ENCODE measurements at regions not wholly inside any gene's neighbourhood (a gene's known extent, or its start where the extent isn't known, plus 50 kb on each side); places are given as distances from the start of the nearest gene placed in this dataset.
A peak's percentile ranks its signal among the peaks of the same experiment; 100 is the strongest.
"Not testable (repeated sequence)": the region's sequence is repeated elsewhere in the genome, so short reads cannot be mapped to it uniquely, and the experiment has no call there.

DNA sequence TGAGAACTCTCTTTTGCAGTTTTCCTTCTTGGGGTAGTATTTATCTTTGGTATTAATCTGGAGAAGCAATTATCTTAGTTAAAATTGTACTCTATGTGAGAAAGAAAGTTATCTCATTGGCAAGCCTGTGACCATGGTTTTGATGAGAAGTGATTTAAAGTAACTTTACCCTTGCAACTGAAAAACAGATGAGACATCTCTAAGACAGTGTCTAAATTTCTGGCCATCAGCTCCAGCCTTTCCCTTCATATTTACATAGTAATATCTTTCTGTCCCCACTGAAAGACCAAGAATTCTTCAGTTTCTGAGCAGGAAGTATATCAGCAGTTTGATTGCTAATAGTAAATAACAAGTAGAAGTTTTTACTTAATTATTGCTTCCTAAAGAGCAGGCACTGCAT lies 386.1 kb upstream of the SYNCRIP start:
- no peak for DNase-seq

DNA sequence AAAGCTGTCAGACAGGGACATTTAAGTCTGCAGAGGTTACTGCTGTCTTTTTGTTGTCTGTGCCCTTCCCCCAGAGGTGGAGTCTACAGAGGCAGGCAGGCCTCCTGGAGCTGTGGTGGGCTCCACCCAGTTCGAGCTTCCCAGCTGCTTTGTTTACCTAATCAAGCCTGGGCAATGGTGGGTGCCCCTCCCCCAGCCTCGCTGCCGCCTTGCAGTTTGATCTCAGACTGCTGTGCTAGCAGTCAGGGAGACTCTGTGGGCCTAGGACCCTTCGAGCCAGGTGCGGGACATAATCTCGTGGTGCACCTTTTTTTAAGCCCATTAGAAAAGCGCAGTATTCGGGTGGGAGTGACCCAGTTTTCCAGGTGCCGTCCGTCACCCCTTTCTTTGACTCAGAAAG lies 384.2 kb upstream of the SYNCRIP start:
- not testable (repeated sequence) for DNase-seq

DNA sequence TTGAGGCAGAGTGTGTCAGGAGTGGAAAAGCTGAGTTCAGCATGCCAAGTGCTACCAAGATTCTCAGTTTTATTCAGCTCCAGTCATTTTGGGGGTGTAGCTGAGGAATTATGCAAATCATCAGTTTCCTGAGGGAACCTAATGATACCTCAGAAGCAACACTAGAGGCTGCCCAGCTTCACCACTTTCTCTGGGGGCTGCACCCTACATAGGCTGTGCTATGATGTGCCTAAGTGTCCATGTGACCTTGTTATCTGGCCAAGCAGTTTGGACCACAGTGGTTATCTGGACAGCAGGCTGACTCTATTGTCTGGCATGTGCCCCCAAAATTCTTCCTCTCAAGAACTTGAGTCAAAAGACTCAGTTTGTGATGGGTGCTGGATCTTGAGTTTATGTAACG lies 374.6 kb upstream of the SYNCRIP start:
- no peak for DNase-seq

DNA sequence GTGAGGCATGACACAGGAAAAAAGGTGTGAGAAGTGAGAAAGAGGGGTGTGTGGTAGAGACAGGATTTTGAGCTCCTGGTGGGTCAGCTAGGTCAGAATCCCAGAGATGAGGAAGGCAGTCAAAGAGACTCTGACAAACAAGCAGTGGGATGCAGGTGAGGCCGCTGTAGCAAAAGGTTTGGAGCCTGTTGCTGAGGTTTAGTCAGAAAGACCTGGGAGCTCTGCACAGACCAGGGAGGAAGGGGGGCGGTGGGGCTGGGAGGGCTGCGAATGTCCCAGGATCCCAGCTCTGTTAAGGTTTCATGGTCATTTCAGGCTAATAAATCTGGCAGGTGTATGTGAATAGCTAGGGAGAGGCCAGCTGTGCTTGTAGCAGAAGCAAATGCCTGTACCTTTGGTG lies 373.9 kb upstream of the SYNCRIP start:
- no peak for DNase-seq

DNA sequence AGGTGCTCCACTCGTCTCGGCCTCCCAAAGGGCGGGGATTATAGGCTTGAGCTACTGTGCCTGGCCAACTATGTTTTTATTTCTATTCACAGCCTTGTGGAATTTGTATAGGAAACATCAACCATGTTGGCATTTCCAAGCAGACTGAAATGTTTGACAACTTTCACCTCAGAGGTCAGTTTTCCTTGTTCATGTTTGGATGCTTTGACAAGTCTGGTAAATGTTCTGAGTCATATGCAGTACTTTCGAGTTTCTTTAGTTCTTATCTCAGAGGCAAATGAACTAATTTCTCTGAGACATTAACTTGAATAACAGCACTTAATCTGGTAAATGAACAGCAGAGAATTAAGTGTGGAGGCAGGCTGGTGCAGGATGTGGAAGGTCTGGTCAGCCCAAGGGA lies 373.4 kb upstream of the SYNCRIP start:
- DNase-seq: no peak

DNA sequence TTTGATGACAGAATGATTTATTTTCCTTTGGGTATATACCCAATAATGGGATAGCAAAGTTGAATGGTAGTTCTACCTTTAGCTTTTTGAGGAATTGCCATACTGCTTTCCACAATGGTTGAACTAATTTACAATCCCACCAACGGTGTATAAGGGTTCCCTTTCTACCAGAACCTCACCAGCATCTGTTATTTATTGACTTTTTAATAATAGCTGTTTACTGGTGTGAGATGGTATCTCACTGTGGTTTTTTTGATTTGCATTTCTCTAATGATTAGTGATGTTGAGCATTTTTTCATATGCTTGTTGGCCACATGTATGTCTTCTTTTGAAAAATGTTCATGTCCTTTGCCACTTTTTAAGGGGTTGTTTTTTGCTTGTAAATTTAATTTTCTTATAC lies 370.3 kb upstream of the SYNCRIP start:
- not testable (repeated sequence) for DNase-seq

DNA sequence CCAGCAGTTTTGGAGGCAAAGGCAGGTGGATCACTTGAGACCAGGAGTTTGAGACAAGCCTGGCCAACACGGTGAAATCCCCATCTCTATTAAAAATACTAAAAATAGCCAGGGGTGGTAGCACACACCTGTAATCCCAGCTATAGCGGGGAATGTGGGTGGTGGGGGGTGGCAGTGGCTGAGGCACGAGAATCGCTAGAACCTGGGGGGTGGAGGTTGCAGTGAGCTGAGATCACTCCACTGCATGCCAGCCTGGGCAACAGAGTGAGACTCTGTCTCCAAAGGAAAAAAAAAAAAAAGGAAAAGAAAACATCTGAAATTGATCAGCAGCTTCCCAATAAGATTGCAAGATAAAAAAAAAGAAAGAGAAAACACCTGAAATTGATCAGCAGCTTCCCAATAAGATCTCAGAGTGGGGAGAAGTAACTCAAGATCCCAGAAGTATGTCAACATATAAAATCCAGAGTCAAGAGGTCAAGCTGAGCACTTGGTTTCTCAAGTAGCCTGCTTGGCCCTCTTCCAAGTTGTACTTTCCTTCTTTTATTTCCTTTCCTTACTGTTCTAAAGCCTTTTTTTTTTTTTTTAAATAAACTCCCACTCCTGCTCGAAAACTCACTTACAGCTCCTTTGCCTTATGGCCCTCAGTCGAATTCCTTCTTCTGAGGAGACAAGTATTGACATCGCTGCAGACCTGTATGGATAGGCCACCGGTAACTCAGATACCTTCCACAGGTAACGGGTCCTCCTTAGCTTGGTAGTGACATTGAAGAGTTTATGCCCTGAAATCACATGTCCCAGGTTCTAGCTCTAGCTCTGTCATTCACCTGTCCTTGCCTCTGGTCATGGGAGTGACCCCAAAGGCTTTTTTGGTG lies 368.5 kb upstream of the SYNCRIP start:
- DNase-seq: no peak

DNA sequence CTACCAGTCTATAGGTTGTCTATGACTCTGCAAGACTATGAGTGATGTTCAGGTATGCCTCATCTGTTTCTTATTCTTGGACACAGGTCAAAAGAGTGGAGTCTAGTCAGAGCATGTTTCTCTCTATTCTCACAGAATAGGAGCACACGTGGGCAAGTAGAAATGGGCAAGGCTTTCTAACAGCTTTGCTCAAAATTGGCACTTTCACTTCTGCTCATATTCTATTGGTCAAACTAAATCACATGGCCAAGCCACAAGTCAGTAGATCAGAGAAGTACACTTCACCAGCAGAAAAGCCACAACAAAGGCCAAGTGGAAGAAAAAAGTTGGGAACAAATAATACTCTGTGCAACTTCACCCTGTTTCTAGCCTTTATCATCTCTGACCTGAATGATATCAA lies 354.5 kb upstream of the SYNCRIP start:
- no peak for DNase-seq

DNA sequence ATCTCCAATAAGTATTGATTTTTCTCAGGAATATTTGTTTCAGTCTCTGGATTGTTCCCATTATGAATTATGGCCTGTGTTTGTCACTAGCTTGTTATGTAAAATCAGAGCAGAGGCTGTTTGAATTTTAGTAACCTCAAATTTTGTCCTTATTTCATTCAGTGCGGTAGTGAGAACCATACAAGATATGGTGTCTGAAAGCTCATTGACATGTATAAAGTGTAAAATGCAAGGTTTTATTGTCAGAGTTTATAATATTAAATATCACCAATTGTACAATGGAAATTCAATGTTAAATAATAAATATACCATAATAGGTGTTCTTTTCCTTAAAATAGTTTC lies 353.3 kb upstream of the SYNCRIP start:
- no peak for DNase-seq

DNA sequence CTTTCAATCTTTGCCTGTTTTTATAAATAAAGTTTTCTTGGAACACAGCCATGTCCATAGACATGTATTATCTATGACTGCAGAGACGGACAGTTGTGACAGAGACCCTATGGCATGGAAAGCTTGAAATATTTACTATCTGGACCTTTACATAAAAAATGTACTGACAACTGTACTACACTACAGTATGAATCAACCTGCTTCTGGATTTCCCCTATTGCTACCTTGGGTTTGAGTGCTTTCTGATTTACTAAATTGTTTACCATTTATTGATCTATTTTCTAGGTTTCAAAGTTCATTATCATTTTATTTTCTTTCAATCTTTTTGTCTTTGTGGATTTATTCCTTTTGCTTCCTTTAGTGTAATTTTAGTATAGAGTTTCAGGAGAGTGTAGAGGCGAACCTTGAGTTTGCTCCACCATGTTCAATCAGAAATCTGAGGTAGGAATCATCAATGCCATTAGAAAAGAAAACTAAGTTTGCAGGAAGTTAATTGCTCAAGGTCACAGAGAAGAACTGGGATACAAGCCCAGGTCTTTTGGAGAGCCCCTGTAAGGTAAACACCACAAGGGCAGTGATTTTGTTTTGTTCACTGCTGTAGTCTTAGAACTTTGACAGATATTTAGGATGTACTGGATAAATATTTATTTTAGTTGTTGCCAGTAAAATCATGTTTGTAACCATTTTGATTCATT lies 352.8 kb upstream of the SYNCRIP start:
- DNase-seq: no peak

DNA sequence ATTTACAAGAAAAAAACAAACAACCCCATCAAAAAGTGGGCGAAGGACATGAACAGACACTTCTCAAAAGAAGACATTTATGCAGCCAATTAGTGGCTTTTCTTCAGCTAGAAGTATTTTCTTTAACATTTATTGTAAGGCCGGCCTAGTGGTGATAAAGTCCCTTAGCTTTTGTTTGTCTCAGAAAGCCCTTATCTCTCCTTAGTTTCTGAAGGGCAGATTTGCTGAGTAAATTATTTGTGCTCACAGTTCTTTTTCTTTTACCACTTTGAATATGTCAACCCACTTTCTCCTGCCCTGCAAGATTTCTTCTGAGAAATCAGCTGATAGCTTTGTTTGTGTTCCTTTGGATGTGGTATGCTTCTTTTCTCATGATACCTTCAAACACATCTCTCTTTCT lies 344.0 kb upstream of the SYNCRIP start:
- DNase-seq: no peak

DNA sequence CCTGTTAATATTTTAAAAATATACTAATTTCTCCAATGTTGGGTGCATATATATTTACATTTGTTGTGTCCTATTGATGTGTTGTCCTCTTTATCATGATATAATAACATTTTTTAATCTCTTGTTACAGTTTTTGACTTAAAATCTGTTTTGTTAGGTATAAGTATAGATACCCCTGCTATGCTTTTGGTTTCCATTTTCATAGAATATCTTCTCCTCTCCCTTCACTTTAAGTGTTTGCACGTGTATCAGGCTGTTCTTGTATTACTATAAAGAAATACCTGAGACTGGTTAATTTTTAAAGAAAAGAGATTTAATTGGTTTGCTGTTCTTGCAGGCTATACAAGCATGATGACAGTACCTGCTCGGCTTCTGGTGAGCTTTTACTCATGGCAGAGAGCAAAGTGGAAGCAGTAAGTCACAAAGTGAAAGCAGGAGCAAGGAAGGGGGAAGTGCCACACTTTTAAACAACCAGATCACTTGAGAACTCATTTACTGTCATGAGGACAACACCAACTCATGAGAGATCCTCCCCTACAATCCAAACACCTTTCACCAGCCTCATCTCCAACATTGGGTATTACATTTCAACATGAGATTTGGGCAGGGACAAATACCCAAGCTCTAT lies 340.5 kb upstream of the SYNCRIP start:
- DNase-seq: no peak

DNA sequence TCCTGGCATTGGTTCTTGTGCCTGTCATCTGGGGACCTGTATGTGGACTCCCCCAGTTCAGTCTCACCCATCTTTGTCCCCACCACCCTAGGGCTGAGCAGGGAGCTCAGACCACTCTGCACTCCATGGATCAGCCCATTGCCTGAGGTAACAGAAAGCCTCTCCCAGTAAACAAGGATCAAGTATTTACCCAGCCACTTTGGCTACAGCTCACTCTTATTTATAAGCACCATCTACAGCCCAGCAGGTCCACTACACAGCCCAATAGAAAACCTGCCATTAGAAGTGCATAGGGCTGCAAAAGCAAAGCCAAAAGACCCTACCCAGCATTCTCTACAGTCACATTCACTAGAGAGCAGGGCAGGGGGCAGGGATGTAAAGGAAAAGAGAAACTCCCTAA lies 335.0 kb upstream of the SYNCRIP start:
- DNase-seq: no peak

DNA sequence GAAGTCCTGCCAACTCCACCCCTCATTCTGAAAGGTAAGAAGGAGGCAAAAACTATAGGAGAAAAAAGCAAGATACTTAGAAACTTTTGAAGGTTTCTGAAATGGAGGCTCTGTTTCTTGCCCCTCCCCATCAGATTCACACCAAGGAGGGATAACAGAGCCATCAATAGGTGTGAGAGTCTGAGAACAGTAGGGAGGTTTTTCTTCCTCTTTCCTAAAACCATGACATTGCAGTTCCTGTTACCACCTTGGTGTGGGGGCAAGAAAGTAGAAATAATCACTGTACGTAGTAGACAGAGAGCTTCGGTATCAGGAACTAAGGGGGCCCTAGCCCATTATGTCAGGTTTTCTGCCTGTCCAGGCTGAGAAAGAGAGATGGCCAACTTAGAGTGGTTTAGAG lies 333.3 kb upstream of the SYNCRIP start:
- no peak for DNase-seq

DNA sequence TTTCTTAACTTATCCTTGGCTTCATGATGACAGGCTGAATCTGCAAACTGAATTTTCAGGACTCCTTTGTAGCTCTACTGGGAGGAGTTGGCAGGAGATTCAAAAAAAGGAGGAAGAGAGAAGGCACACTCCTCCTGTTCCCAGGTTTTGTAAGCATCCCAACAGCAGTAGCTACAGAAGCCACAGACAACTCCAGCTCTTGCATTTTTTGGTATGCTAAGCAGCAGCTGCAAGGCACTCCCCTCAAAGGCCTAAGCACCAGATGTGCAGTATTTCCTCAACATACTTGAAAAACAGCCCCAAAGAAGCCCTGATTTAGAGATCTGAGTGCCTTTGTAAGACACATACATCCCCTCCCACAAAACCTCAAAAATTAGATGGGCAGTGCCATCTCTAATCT lies 328.6 kb upstream of the SYNCRIP start:
- DNase-seq: no peak

DNA sequence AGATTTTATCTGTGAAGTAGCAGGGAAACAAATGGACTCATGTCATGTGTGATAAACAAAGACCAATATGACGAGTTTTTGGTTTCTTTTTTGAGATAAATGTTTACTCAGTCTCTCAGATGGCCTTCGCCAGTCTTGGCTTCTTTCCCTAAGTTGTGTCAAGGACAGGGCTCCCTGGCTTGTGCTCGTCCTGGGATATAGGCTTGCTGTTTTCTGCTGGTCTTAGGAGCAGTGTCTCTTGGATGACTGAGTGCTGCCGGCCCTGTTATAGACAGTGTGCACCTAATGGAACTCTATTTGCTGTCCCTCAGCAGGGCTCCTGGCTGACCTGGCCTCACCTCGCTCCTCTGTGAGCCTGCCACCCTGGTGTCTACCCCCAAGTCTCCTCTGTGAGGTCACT lies 324.1 kb upstream of the SYNCRIP start:
- no peak for DNase-seq

DNA sequence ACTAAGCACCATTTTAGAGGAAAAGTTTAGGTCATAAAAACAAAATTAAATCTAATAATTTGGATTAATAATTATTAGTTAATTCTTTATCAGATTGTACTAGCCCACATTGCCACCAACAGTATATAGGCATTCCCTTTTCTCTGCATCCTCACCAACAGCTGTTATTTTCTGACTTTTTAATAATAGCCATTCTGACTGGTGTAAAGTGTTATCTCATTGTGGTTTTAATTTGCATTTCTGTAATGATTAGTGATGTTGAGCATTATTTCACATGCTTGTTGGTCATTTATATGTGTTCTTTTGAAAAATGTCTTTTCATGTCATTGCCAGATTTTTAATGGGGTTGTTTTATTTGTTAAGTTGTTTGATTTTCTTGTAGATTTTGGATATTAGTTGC lies 319.1 kb upstream of the SYNCRIP start:
- no peak for DNase-seq

DNA sequence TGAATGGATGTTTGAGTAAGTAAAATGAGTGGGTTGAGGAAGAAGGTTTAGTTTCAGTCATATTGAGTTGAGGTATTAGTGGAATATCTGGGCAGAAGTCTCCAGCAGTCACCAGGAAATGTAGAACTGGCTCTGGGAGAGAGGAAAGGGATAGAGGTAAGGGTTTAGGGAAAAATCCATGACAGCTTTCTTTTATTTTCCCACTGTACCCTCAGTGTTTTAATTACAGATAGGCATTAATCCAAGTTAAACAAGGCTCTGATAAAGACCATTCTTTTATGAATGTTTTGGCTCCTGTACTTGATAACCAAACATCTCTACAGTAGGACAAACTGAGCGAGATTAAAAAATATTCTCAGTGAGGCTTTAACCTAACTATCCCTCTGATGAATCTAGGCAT lies 318.4 kb upstream of the SYNCRIP start:
- DNase-seq: no peak

DNA sequence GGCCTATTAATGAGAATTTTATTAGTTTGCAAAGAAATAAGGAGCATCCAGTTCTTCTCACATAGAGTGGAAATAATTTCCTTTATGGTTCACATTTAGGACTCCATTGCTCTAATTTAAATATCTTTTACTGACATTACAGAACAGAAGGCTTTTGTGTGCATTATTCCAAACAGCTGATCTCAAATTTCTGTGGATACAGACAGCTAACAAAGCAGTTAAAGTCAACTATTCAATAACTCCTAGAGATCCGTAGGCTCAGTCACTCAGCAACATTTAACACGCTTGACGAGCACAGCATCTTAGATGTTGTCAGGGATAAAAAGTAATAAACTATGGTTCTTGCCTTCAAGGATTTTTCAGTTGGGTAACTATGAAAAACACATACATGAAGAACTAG lies 305.8 kb upstream of the SYNCRIP start:
- DNase-seq: no peak

DNA sequence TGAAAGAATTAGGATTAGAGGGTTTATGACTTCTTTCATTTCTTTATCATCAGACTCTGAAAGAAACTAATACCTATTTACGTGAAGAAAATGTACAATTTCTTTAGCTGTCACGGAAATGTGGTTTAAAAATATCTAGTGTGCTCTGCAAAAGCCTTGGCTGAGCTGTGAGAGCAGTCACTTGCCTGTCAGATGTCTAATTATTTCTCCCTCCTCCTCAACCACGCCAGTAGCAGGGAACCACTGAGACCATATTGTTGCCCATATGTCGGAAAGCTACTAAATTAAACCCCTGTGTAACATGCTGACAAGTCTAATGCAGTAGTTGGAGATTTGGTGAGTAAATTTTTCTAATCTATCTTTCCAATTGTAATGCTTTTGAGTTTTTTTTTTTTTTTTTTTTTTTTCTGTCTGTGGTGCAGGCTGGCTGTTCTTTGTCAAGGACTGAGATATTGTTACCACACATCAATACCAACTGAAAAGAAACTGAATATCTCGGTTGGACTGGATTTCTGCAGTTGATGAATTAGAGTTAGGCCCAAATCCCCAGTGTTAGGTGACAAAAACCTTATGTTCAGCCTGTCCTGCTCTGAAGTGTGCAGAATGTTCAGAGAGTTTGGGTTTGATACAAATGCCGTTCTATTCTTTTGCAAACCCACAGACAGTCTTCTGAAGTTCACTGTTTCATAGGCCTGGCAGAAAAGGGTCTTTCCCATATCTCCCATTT lies 302.9 kb upstream of the SYNCRIP start:
- no peak for DNase-seq

DNA sequence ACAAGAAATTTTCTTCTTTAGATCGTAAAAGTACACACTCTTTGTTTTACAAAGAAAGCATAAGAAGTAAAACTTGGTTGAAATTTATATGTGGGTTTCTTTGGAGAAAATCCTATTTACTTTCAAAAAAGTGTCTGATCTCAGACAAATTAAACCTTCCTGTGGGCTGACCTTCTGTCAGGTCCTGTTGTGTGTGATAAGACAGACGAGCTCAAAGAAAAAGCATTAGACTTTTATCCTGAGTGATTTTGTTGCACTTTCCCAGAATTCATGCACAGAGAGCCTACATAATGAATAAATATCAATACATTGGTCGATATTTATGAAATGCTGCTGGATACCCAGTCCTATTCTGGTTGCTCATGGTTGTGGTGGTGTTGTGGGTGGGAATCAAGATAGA lies 302.1 kb upstream of the SYNCRIP start:
- DNase-seq: no peak

DNA sequence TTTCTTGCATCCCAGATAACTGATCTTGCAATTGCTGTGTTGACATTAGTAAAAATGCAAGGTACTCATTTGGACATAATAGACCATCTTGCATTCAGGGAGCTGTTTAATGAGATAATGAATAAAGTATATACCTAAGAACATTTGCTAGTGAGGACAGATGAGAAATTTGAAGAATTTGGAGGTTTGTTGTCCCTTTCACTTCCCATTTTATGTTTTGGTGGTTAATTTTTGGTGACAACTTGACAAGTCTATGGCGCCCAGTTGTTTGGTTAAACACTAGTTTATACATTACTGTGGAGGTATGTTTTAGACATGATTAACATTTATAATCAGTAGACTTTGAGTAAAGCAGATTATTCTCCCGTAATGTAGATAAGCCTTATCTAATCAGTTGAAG lies 300.2 kb upstream of the SYNCRIP start:
- DNase-seq: no peak

DNA sequence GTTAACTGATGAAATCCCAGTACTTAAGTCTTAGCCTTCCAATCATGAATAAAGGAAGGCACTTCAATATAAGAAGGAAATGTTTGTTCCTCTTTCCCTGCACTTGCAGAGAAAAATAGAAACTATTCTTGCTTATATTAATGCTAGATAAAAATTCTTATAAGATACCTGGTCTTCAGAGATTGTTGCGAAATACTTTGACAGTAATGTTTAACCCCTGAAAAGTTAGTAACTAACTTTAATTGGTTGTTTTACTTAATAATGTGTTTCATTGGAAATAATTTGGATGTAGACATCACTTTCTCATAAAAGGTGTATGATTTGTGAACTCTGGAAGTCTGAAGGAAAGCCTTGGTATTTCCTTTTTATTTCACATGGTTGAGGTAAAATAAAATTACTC lies 294.2 kb upstream of the SYNCRIP start:
- no peak for DNase-seq

DNA sequence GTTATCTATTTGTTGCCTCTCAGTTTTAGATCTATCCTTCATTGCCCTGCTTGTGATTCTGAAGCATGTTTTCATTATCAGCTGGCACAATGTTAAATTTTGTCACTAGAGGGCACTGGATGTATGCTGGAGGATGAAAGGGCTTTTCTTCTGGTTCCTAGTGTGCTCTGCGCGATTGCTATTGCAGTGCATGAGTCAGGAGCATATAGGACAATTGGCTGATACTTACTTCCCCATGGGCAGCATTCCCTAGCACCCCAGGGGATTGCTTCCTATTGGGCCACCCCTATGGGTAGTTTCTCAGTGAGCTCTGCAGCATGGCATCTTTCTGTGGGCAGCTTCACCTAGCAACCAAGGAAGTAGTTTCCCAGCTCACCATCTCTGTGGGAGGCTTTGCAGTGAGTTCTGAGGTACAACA lies 280.3 kb upstream of the SYNCRIP start:
- DNase-seq: peak; percentile 16
